Activated CD4-positive, alpha-beta T cell treated with anti-CD3 and anti-CD28 coated beads for 24 hours (primary cell): ENCODE measurements at regions not wholly inside any gene's neighbourhood (a gene's known extent, or its start where the extent isn't known, plus 50 kb on each side); places are given as distances from the start of the nearest gene placed in this dataset.
"Not testable (repeated sequence)": the region's sequence is repeated elsewhere in the genome, so short reads cannot be mapped to it uniquely, and the experiment has no call there.

Experiments used
- DNase-seq, 2 donors: peaks; one replicate each; pipeline ENCODE4 v3.0.0-alpha.2; 2020; ENCODE audit warnings: low read depth in 2 of 2

GRCh38 chr6:13874191-13874549 lies 50.6 kb upstream of the RNF182 start:
- no peak for DNase-seq

- peak; percentile 64 to 65 for DNase-seq
These were observed 51.2 kb upstream of the RNF182 start for GRCh38 chr6:13873288-13874190.

- DNase-seq, result no peak
These were observed 52.1 kb upstream of the RNF182 start for GRCh38 chr6:13872681-13873080.

- DNase-seq, result not testable (repeated sequence)
These were observed 52.7 kb upstream of the RNF182 start for GRCh38 chr6:13872006-13872405.

- no peak for DNase-seq
These were observed 54.4 kb upstream of the RNF182 start for GRCh38 chr6:13870214-13870830.

GRCh38 chr6:13868236-13868635 lies 53.9 kb upstream of the MCUR1 start:
- DNase-seq, result no peak

GRCh38 chr6:13866301-13866700 lies 51.9 kb upstream of the MCUR1 start:
- DNase-seq, result no peak

- no peak for DNase-seq
These were observed 50.8 kb upstream of the MCUR1 start for GRCh38 chr6:13865141-13865540.

- DNase-seq, result not testable (repeated sequence)
These were observed 50.3 kb upstream of the MCUR1 start for GRCh38 chr6:13864669-13865068.
